Pancreas (tissue), 10 donors: ENCODE measurements at regions not wholly inside any gene's neighbourhood (a gene's known extent, or its start where the extent isn't known, plus 50 kb on each side); places are given as distances from the start of the nearest gene placed in this dataset.

Source experiments
- ATAC-seq, 4 donors: fragments of 200-7000 bp; cut with Tn5 transposase; one replicate each; pipeline versions ENCODE4 v1.8.0 to v1.9.1; 2020; ENCODE audit warnings: mild to moderate bottlenecking in 4 of 4, moderate library complexity in 4 of 4
- DNase-seq, 6 donors: peaks; one replicate each; pipeline ENCODE4 v3.0.0-alpha.2; 2020
- FAIRE-seq: peaks from 2 replicates; lab custom pipeline; 2012; peaks lifted over from hg19 to GRCh38; lab: Jason Lieb, UNC
- H3K27ac ChIP-seq, 4 donors: fragments of 200-600 bp; sonication (generic); 1 replicate in 3 of 4; 2 replicates in 1 of 4; pipeline versions ENCODE4 v1.5.0 to v1.8.0; 2020
- H3K27me3 ChIP-seq, 4 donors: fragments of 200-600 bp; one replicate each; pipeline ENCODE4 v1.8.0; 2021
- H3K36me3 ChIP-seq, 3 donors: fragments of 200-600 bp; sonication (generic) in 1 of 3; one replicate each; pipeline versions ENCODE4 v1.5.0 to v1.8.0; 2020 to 2021
- H3K4me1 ChIP-seq, 3 donors: fragments of 200-600 bp; one replicate each; pipeline ENCODE4 v1.8.0; 2021
- H3K4me3 ChIP-seq, 4 donors: fragments of 200-600 bp; sonication (generic) in 2 of 4; one replicate each; pipeline versions ENCODE4 v1.5.0 to v1.8.0; 2020 to 2021
- H3K9me3 ChIP-seq, 4 donors: fragments of 200-600 bp; one replicate each; pipeline ENCODE4 v1.8.0; 2021
- WGBS, 2 donors: extraction: QIAGEN DNeasy Blood & Tissue Kit; methylation state at CpG; one replicate each; pipeline ENCODE4 v1.1.7; 2013; 5-methylcytosine and 5-hydroxymethylcytosine counted together
- intact Hi-C, 3 donors: fragments of 100-400 bp; cut with DNase I; formaldehyde crosslinking; loops; one replicate each; pipeline versions ENCODE4 v1.11.1 to v1.14.2; 2022
- TF ChIP-seq, protein P1 (sequence below), 4 donors: fragments of 200-600 bp; sonication (generic) in 3 of 4; IDR thresholded peaks; one replicate each; pipeline versions ENCODE4 v1.5.0 to v1.8.0; 2021; ENCODE audit warnings: antibody characterized with exemption in 4 of 4
- donor health status: healthy with polysubstance abuse.
- donor health status: DM: no; HTN: no; CAD: no; lungs with moderate emphysema.
- donor health status: DM: no; HTN: no; CAD: no.
- donor health status: control.
- donor health status: control.
- donor health status: Bipolar disorder and iron deficiency.
- donor health status: DM: yes; HTN: yes; CAD: no.
- donor health status: DM: no; HTN: no; CAD: no.
- donor health status: DM: no; HTN: no; CAD: no.
- donor health status: DM: yes; HTN: yes; CAD: no.

DNA sequence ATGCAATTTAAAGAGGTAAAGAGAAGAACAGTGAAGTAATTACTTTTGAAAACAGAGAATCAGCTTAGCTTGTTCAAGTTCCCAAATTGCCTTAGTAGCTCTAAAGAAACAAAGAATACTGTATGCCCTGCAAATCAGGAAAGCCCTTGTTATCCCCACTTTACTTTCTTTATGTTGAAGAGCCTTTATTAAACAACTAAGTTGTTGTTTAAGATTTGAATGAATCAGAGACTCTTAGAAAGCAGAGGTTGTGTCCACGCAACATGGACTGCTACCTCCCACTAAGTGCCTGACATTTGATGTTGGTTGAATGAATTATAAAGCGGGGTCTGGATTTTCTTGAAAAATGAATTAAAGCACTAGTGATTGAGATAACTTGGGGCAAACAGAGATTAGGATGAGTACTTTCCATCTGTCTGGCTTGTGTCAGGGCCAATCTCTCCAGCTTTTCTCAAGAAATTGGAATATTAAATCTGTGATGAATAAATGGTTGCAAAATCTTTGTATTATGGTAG is 214.7 kb downstream of the POSTN start:
- intact Hi-C loops = no loop called here
- WGBS, 2 donors = 77 to 89% methylated on average over 2 of the region's 2 CpGs
- TF ChIP-seq, protein P1, sequence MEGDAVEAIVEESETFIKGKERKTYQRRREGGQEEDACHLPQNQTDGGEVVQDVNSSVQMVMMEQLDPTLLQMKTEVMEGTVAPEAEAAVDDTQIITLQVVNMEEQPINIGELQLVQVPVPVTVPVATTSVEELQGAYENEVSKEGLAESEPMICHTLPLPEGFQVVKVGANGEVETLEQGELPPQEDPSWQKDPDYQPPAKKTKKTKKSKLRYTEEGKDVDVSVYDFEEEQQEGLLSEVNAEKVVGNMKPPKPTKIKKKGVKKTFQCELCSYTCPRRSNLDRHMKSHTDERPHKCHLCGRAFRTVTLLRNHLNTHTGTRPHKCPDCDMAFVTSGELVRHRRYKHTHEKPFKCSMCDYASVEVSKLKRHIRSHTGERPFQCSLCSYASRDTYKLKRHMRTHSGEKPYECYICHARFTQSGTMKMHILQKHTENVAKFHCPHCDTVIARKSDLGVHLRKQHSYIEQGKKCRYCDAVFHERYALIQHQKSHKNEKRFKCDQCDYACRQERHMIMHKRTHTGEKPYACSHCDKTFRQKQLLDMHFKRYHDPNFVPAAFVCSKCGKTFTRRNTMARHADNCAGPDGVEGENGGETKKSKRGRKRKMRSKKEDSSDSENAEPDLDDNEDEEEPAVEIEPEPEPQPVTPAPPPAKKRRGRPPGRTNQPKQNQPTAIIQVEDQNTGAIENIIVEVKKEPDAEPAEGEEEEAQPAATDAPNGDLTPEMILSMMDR (IDR thresholded peaks at IDR 0.05) = no peak
- Histone ChIP-seq H3K9me3 (no peaks in the 10 kb centered on the region), H3K36me3 (no peaks in the 10 kb centered on the region), H3K27ac (no peak overlapping the region), H3K4me1 (no peaks in the 10 kb centered on the region), H3K27me3 (no peaks in the 10 kb centered on the region), H3K4me3 (no peak overlapping the region)
- DNase-seq = no peak
- FAIRE-seq = no peak
- ATAC-seq = no peak

DNA sequence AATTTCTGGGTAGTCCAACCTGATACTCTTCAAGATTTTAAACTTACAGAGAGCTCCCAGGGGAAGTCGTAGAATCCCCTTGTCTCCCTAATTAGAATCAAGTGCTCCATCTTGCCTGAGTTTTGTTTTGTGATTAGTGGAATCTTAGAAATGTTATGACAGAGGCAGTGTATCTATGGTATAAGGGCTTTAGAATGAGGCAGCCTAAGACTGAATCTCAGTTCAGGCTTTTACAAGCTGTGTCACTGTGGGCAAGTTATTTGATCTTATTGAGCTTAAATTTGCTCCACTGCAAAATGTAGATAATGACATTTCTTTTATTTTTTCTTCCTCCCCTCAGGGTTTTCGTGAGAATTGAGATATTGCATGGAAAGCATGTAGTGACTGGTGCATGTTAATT is 215.5 kb downstream of the POSTN start:
- 45 to 47% methylated on average over 2 of the region's 2 CpGs for WGBS, 2 donors
- no peak for FAIRE-seq
- TF ChIP-seq, protein P1 (IDR thresholded peaks at IDR 0.05) = no peak

DNA sequence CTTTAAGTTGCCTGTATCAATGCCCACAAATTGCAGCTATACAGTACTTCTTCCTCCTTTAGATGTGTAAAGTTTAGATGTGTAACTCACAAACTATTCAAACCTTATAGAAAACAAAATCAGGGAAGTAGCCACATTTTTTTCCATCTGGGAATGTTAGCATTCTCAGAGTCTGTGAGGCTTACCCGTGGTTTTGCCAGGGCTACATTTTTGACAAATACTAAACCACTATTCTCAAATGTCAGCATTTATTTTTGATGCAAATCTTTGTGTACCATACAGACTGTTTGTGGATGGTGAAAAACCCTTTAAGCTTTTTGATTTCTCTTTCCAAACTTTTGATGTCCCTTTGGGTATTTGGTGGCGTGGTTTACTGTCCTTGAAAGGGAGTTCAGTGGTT is 216.4 kb downstream of the POSTN start:
- H3K4me3 ChIP-seq = no peak overlapping the region
- no peaks in the 10 kb centered on the region for H3K27me3 ChIP-seq
- no peaks in the 10 kb centered on the region for H3K9me3 ChIP-seq
- intact Hi-C loops = no loop called here
- ATAC-seq (no peak), DNase-seq (no peak), FAIRE-seq (no peak)
- no peaks in the 10 kb centered on the region for H3K4me1 ChIP-seq
- H3K27ac ChIP-seq = no peak overlapping the region
- H3K36me3 ChIP-seq = no peaks in the 10 kb centered on the region
- 39 to 41% methylated on average over 2 of the region's 2 CpGs for WGBS, 2 donors
- TF ChIP-seq, protein P1 (IDR thresholded peaks at IDR 0.05) = no peak

More for the DNA sequence above, 215.5 kb downstream of the POSTN start:
- no peak overlapping the region for H3K4me3 ChIP-seq
- H3K4me1 ChIP-seq = no peaks in the 10 kb centered on the region
- H3K9me3 ChIP-seq = no peaks in the 10 kb centered on the region
- no peak overlapping the region for H3K27ac ChIP-seq
- H3K27me3 ChIP-seq = no peaks in the 10 kb centered on the region
- ATAC-seq (no peak), DNase-seq (no peak)
- no peaks in the 10 kb centered on the region for H3K36me3 ChIP-seq
- intact Hi-C loops = no loop called here

DNA sequence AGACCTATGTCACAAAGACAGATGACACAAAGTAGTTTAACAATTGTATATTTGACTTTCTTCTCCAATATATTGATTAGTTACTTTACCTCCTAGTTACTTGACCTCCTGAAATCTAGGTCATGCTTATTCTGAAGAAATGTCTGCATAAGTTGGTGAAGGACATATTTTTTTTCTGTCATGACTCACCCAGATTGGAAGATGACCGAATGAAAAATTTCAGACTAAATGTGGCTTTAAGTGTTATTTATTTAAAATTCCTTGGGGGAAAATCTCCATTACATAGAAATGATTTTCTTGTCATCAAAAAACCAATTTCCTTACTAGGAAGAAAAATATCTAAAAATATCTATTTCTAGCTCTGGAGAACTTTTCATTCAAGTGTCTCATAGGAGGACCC is 217.1 kb downstream of the POSTN start:
- 36 to 37% methylated on average over 1 of the region's 1 CpG for whole genome bisulfite sequencing, 2 donors

DNA sequence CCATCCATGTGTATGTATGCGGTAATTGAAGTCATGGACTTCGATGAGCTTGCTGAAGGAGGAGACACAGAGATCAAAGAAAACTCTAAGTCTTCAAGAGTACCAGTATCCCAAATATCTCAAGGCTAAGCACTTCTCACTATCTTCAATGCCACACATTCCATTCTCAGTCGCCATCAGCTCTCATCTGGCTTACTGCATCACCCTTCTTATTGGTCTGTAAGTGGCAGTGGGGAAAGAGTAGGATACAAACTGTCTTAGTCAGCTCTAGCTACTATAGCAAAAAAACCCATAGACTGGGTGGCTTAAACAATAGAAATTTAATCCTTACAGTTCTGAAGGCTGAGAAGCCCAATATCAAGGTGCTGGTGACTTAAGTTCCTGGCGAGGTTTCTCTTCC is 218.7 kb downstream of the POSTN start:
- H3K27me3 ChIP-seq = no peaks in the 10 kb centered on the region
- no peaks in the 10 kb centered on the region for H3K36me3 ChIP-seq
- TF ChIP-seq, protein P1 (IDR thresholded peaks at IDR 0.05) = no peak
- DNase-seq (no peak), FAIRE-seq (no peak), ATAC-seq (no peak)
- no peaks in the 10 kb centered on the region for H3K4me1 ChIP-seq
- intact Hi-C loops = no loop called here
- WGBS, 2 donors = 60 to 72% methylated on average over 4 of the region's 4 CpGs
- H3K27ac ChIP-seq = no peak overlapping the region
- H3K9me3 ChIP-seq = no peaks in the 10 kb centered on the region
- no peak overlapping the region for H3K4me3 ChIP-seq

More for the DNA sequence above, 217.1 kb downstream of the POSTN start:
- Histone ChIP-seq H3K36me3 (no peaks in the 10 kb centered on the region), H3K9me3 (no peaks in the 10 kb centered on the region), H3K4me3 (no peak overlapping the region), H3K4me1 (no peaks in the 10 kb centered on the region), H3K27ac (no peak overlapping the region), H3K27me3 (no peaks in the 10 kb centered on the region)
- intact Hi-C loops = no loop called here
- ATAC-seq (no peak), FAIRE-seq (no peak), DNase-seq (no peak)
- TF ChIP-seq, protein P1 (IDR thresholded peaks at IDR 0.05) = no peak
